ENCODE measurements at regions not wholly inside any gene's neighbourhood (a gene's known extent, or its start where the extent isn't known, plus 50 kb on each side); places are given as distances from the start of the nearest gene placed in this dataset.

- peaks cover 5% of the 10 kb centered on the region for H3K4me1 Mint-ChIP-seq
These were observed 60.7 kb downstream of the VCPKMT start for GRCh38 chr14:50055461-50056228.

GRCh38 chr14:50056435-50056834 lies 59.9 kb downstream of the VCPKMT start:
- Mint-ChIP-seq H3K36me3 (no peaks in the 10 kb centered on the region), H3K27me3 (ENCODE audit: insufficient read depth, low read depth) (peaks cover under 1% of the 10 kb centered on the region), H3K4me3 (no peak overlapping the region), H3K4me1 (peaks cover 8% of the 10 kb centered on the region), H3K27ac (no peak overlapping the region), H3K9me3 (no peaks in the 10 kb centered on the region)
- TF ChIP-seq EZH2 (IDR thresholded peaks at IDR 0.05) (no peak), CTCF (IDR thresholded peaks at IDR 0.05) (no peak), EZH2phosphoT487 (IDR thresholded peaks at IDR 0.05) (no peak)
- Histone ChIP-seq H3K79me2 (ENCODE audit: low read depth) (no peaks in the 10 kb centered on the region), H3F3A (ENCODE audit: low read depth) (no peaks in the 10 kb centered on the region), H3K4me1 (no peaks in the 10 kb centered on the region), H3K9ac (no peak overlapping the region), H4K20me1 (ENCODE audit: low read depth) (no peaks in the 10 kb centered on the region), H3K36me3 (no peaks in the 10 kb centered on the region), H2AFZ (replicated peaks) (no peak overlapping the region), H3K27ac (no peak overlapping the region), H3K4me2 (no peak overlapping the region), H3K27me3 (no peaks in the 10 kb centered on the region), H3K4me3 (no peak overlapping the region), H3K9me3 (ENCODE audit: low read depth) (no peaks in the 10 kb centered on the region)
- DNase-seq (ENCODE audit: low spot score): no peak

More at GRCh38 chr14:50055461-50056228, 60.7 kb downstream of the VCPKMT start:
- Mint-ChIP-seq H3K36me3 (no peaks in the 10 kb centered on the region), H3K27me3 (ENCODE audit: insufficient read depth, low read depth) (no peaks in the 10 kb centered on the region), H3K27ac (peak overlapping the region; percentile 82), H3K9me3 (no peaks in the 10 kb centered on the region), H3K4me3 (no peak overlapping the region)
- TF ChIP-seq CTCF (IDR thresholded peaks at IDR 0.05): peak; percentile 16
- TF ChIP-seq EZH2 (IDR thresholded peaks at IDR 0.05): no peak
- no peaks in the 10 kb centered on the region for H3K36me3 ChIP-seq
- peak; percentile 10 for DNase-seq (ENCODE audit: low spot score)
- H3K27me3 ChIP-seq: no peaks in the 10 kb centered on the region
- no peak overlapping the region for H3K9ac ChIP-seq
- no peak overlapping the region for H3K27ac ChIP-seq
- H3F3A ChIP-seq (ENCODE audit: low read depth): no peaks in the 10 kb centered on the region
- no peaks in the 10 kb centered on the region for H4K20me1 ChIP-seq (ENCODE audit: low read depth)
- H3K4me2 ChIP-seq: no peak overlapping the region
- H3K4me1 ChIP-seq: no peaks in the 10 kb centered on the region
- H3K4me3 ChIP-seq: no peak overlapping the region
- H2AFZ ChIP-seq (replicated peaks): no peak overlapping the region
- H3K9me3 ChIP-seq (ENCODE audit: low read depth): no peaks in the 10 kb centered on the region
- no peaks in the 10 kb centered on the region for H3K79me2 ChIP-seq (ENCODE audit: low read depth)

GRCh38 chr14:50057331-50057730 lies 59.0 kb downstream of the VCPKMT start:
- Mint-ChIP-seq H3K27me3 (ENCODE audit: insufficient read depth, low read depth) (peaks cover 4% of the 10 kb centered on the region), H3K27ac (no peak overlapping the region), H3K36me3 (no peaks in the 10 kb centered on the region), H3K4me3 (no peak overlapping the region), H3K4me1 (peaks cover 14% of the 10 kb centered on the region), H3K9me3 (no peaks in the 10 kb centered on the region)
- no peak for TF ChIP-seq CTCF (IDR thresholded peaks at IDR 0.05)
- H4K20me1 ChIP-seq (ENCODE audit: low read depth): no peaks in the 10 kb centered on the region
- H3K27ac ChIP-seq: no peak overlapping the region
- H3K9me3 ChIP-seq (ENCODE audit: low read depth): no peaks in the 10 kb centered on the region
- peaks cover 7% of the 10 kb centered on the region for H3K4me1 ChIP-seq
- H3K4me3 ChIP-seq: no peak overlapping the region
- no peak overlapping the region for H3K9ac ChIP-seq
- no peaks in the 10 kb centered on the region for H3K79me2 ChIP-seq (ENCODE audit: low read depth)
- no peak for DNase-seq (ENCODE audit: low spot score)
- no peaks in the 10 kb centered on the region for H3K36me3 ChIP-seq
- no peak overlapping the region for H2AFZ ChIP-seq (replicated peaks)
- H3K4me2 ChIP-seq: no peak overlapping the region
- no peaks in the 10 kb centered on the region for H3K27me3 ChIP-seq
- no peaks in the 10 kb centered on the region for H3F3A ChIP-seq (ENCODE audit: low read depth)
